Endodermal cell (in vitro differentiated cells): ENCODE measurements at regions not wholly inside any gene's neighbourhood (a gene's known extent, or its start where the extent isn't known, plus 50 kb on each side); places are given as distances from the start of the nearest gene placed in this dataset.
A peak's percentile ranks its signal among the peaks of the same experiment; 100 is the strongest.
"Not testable (repeated sequence)": the region's sequence is repeated elsewhere in the genome, so short reads cannot be mapped to it uniquely, and the experiment has no call there.

Source experiments
- DNase-seq: peaks from one replicate; pipeline ENCODE4 v3.0.0-alpha.2; 2017
- H3K27ac ChIP-seq: 2 replicates; pipeline ENCODE4 v1.5.1; 2013; ENCODE audit warnings: mild to moderate bottlenecking, low read depth, low read length, moderate library complexity
- H3K27me3 ChIP-seq: 2 replicates; pipeline ENCODE4 v1.6.1; 2013; ENCODE audit warnings: mild to moderate bottlenecking, low read length, moderate library complexity; ENCODE audit not compliant: insufficient read depth, control insufficient read depth, poor library complexity, severe bottlenecking
- H3K36me3 ChIP-seq: 2 replicates; pipeline ENCODE4 v1.7.0; 2013; ENCODE audit warnings: mild to moderate bottlenecking, low read length, moderate library complexity; ENCODE audit not compliant: control insufficient read depth, insufficient read depth
- H3K4me1 ChIP-seq: one replicate; pipeline ENCODE4 v1.7.0; 2013; ENCODE audit warnings: low read length; ENCODE audit not compliant: control insufficient read depth, insufficient read depth
- H3K4me3 ChIP-seq: 2 replicates; pipeline ENCODE4 v1.5.1; 2013; ENCODE audit warnings: mild to moderate bottlenecking, low read length, moderate library complexity
- H3K9ac ChIP-seq: 2 replicates; pipeline ENCODE4 v1.6.1; 2013; ENCODE audit warnings: mild to moderate bottlenecking, low read length, moderate library complexity; ENCODE audit not compliant: poor library complexity, severe bottlenecking; ENCODE audit errors: extremely low read depth
- H3K9me3 ChIP-seq: 2 replicates; pipeline ENCODE4 v1.6.1; 2013; ENCODE audit warnings: mild to moderate bottlenecking, low read length, moderate library complexity; ENCODE audit not compliant: control insufficient read depth
- H3K27ac Mint-ChIP-seq: 2 replicates; pipeline ENCODE4 v1.8.0; 2020; ENCODE audit warnings: mixed read lengths
- H3K27me3 Mint-ChIP-seq: 2 replicates; pipeline ENCODE4 v1.8.0; 2021; ENCODE audit warnings: mild to moderate bottlenecking, mixed read lengths; ENCODE audit not compliant: insufficient read depth
- H3K36me3 Mint-ChIP-seq: 2 replicates; pipeline ENCODE4 v1.8.0; 2020; ENCODE audit warnings: low read depth, mixed read lengths
- H3K4me1 Mint-ChIP-seq: 2 replicates; pipeline ENCODE4 v1.8.0; 2020; ENCODE audit warnings: mixed read lengths
- H3K4me3 Mint-ChIP-seq: 2 replicates; pipeline ENCODE4 v1.8.0; 2020; ENCODE audit warnings: mild to moderate bottlenecking, moderate library complexity, mixed read lengths
- H3K9me3 Mint-ChIP-seq: 2 replicates; pipeline ENCODE4 v1.8.0; 2020; ENCODE audit warnings: mild to moderate bottlenecking, mixed read lengths
- CTCF ChIP-seq: fragments of 200-600 bp; sonication (generic); conservative IDR thresholded peaks from 2 replicates; pipeline ENCODE4 v1.5.0; 2021; ENCODE audit warnings: antibody characterized with exemption, mild to moderate bottlenecking
- WGBS, 2 experiments: methylation state at CpG; one replicate each; pipeline versions ENCODE4 v1.1.5 to v1.1.7; 2013; ENCODE audit warnings: missing lambda C conversion rate in 2 of 2, mixed read lengths in 1 of 2; ENCODE audit not compliant: insufficient coverage in 1 of 2, insufficient read length in 1 of 2; 5-methylcytosine and 5-hydroxymethylcytosine counted together

- no peak overlapping the region for H3K4me3 Mint-ChIP-seq
- no peaks in the 10 kb centered on the region for H3K27me3 ChIP-seq
- no peaks in the 10 kb centered on the region for H3K27me3 Mint-ChIP-seq
- DNase-seq: no peak
- no peak overlapping the region for H3K9ac ChIP-seq
- 60 to 92% methylated on average over 1 to 2 of the region's 2 CpGs for whole genome bisulfite sequencing, 2 experiments
- H3K27ac ChIP-seq: peak overlapping the region; percentile 48
- no peaks in the 10 kb centered on the region for H3K36me3 ChIP-seq
- no peaks in the 10 kb centered on the region for H3K4me1 Mint-ChIP-seq
- H3K9me3 Mint-ChIP-seq: peaks cover 8% of the 10 kb centered on the region
- H3K27ac Mint-ChIP-seq: no peak overlapping the region
- no peaks in the 10 kb centered on the region for H3K9me3 ChIP-seq
- no peak overlapping the region for H3K4me3 ChIP-seq
- no peaks in the 10 kb centered on the region for H3K4me1 ChIP-seq
- TF ChIP-seq CTCF: no peak
- no peaks in the 10 kb centered on the region for H3K36me3 Mint-ChIP-seq
These were observed 172.5 kb downstream of the PCDH18 start for GRCh38 chr4:137359691-137360315.

DNA sequence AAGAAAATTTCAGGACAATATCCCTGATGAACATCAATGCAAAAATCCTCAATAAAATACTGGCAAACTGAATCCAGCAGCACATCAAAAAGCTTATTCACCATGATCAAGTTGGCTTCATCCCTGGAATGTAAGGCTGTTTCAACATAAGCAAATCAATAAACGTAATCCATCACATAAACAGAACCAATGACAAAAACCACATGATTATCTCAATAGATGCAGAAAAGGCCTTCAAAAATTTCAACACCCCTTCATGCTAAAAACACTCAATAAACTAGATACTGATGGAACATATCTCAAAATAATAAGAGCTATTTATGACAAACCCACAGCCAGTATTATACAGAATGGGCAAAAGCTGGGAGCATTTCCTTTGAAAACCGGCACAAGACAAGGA, 177.7 kb downstream of the PCDH18 start:
- peaks cover 22% of the 10 kb centered on the region for H3K9me3 Mint-ChIP-seq
- DNase-seq, H3K27me3 ChIP-seq, H3K36me3 Mint-ChIP-seq, H3K4me1 ChIP-seq, H3K4me3 ChIP-seq, H3K27ac ChIP-seq, H3K9ac ChIP-seq, H3K27me3 Mint-ChIP-seq, H3K36me3 ChIP-seq, H3K4me3 Mint-ChIP-seq, H3K4me1 Mint-ChIP-seq, H3K9me3 ChIP-seq, H3K27ac Mint-ChIP-seq: not testable (repeated sequence)
- WGBS, 2 experiments: 95% methylated on average over 2 of the region's 2 CpGs; no CpG with 5 or more reads in 1 of the 2 experiments

- Mint-ChIP-seq H3K4me3 (no peak overlapping the region), H3K4me1 (no peaks in the 10 kb centered on the region), H3K9me3 (peaks cover 4% of the 10 kb centered on the region), H3K27me3 (no peaks in the 10 kb centered on the region), H3K36me3 (peaks cover 2% of the 10 kb centered on the region), H3K27ac (no peak overlapping the region)
- Histone ChIP-seq H3K27ac (no peak overlapping the region), H3K4me1 (no peaks in the 10 kb centered on the region), H3K9ac (no peak overlapping the region), H3K36me3 (no peaks in the 10 kb centered on the region), H3K9me3 (no peaks in the 10 kb centered on the region), H3K27me3 (no peaks in the 10 kb centered on the region), H3K4me3 (no peak overlapping the region)
- WGBS, 2 experiments: 0% methylated on average over 1 of the region's 2 CpGs; no CpG with 5 or more reads in 1 of the 2 experiments
- DNase-seq: no peak
- TF ChIP-seq CTCF: no peak
These were observed 184.9 kb downstream of the PCDH18 start for GRCh38 chr4:137347371-137347770.

- no peaks in the 10 kb centered on the region for H3K27me3 Mint-ChIP-seq
- no peaks in the 10 kb centered on the region for H3K4me1 ChIP-seq
- no peak for DNase-seq
- H3K36me3 ChIP-seq: no peaks in the 10 kb centered on the region
- no peak for TF ChIP-seq CTCF
- no peak overlapping the region for H3K4me3 ChIP-seq
- WGBS, 2 experiments: 100% methylated on average over 1 of the region's 1 CpG; no CpG with 5 or more reads in 1 of the 2 experiments
- no peaks in the 10 kb centered on the region for H3K36me3 Mint-ChIP-seq
- no peaks in the 10 kb centered on the region for H3K9me3 Mint-ChIP-seq
- no peaks in the 10 kb centered on the region for H3K27me3 ChIP-seq
- no peak overlapping the region for H3K4me3 Mint-ChIP-seq
- no peak overlapping the region for H3K27ac Mint-ChIP-seq
- H3K9ac ChIP-seq: no peak overlapping the region
- no peak overlapping the region for H3K27ac ChIP-seq
- H3K4me1 Mint-ChIP-seq: no peaks in the 10 kb centered on the region
- H3K9me3 ChIP-seq: no peaks in the 10 kb centered on the region
These were observed 186.7 kb downstream of the PCDH18 start for GRCh38 chr4:137345597-137345996.
